Effector CD8-positive, alpha-beta T cell (primary cell): ENCODE measurements at regions not wholly inside any gene's neighbourhood (a gene's known extent, or its start where the extent isn't known, plus 50 kb on each side); places are given as distances from the start of the nearest gene placed in this dataset.

Experiments used
- DNase-seq: peaks from one replicate; lab custom pipeline; 2025; lab: John Stamatoyannopoulos, UW

GRCh38 chr12:90079529-90080210 is 371.0 kb upstream of the ATP2B1 start:
- DNase-seq = no peak

GRCh38 chr12:90078344-90078743 is 369.7 kb upstream of the ATP2B1 start:
- DNase-seq = no peak

- no peak for DNase-seq
These were observed 369.1 kb upstream of the ATP2B1 start for GRCh38 chr12:90077756-90078155.

GRCh38 chr12:90076851-90077319 is 368.2 kb upstream of the ATP2B1 start:
- no peak for DNase-seq

GRCh38 chr12:90075685-90076084 is 367.0 kb upstream of the ATP2B1 start:
- no peak for DNase-seq

- no peak for DNase-seq
These were observed 365.4 kb upstream of the ATP2B1 start for GRCh38 chr12:90074086-90074485.

GRCh38 chr12:90071996-90072395 is 363.4 kb upstream of the ATP2B1 start:
- DNase-seq = no peak

- DNase-seq = no peak
These were observed 361.1 kb upstream of the ATP2B1 start for GRCh38 chr12:90069711-90070110.

- DNase-seq = no peak
These were observed 359.2 kb upstream of the ATP2B1 start for GRCh38 chr12:90067791-90068190.

GRCh38 chr12:90064852-90065801 is 356.5 kb upstream of the ATP2B1 start:
- DNase-seq = no peak

GRCh38 chr12:90062799-90063198 is 354.2 kb upstream of the ATP2B1 start:
- DNase-seq = no peak

GRCh38 chr12:90061809-90062208 is 353.2 kb upstream of the ATP2B1 start:
- no peak for DNase-seq

- DNase-seq = no peak
These were observed 351.4 kb upstream of the ATP2B1 start for GRCh38 chr12:90060031-90060430.

- DNase-seq = no peak
These were observed 350.1 kb upstream of the ATP2B1 start for GRCh38 chr12:90058704-90059103.

GRCh38 chr12:90055071-90055470 is 346.4 kb upstream of the ATP2B1 start:
- no peak for DNase-seq

- no peak for DNase-seq
These were observed 340.3 kb upstream of the ATP2B1 start for GRCh38 chr12:90048918-90049317.

- DNase-seq = no peak
These were observed 336.9 kb upstream of the ATP2B1 start for GRCh38 chr12:90045559-90045958.

- DNase-seq = no peak
These were observed 335.4 kb upstream of the ATP2B1 start for GRCh38 chr12:90044069-90044468.

GRCh38 chr12:90042920-90043641 is 334.4 kb upstream of the ATP2B1 start:
- DNase-seq = no peak

- no peak for DNase-seq
These were observed 329.7 kb upstream of the ATP2B1 start for GRCh38 chr12:90038289-90038688.

- no peak for DNase-seq
These were observed 329.1 kb upstream of the ATP2B1 start for GRCh38 chr12:90037740-90038139.

GRCh38 chr12:90036637-90037036 is 328.0 kb upstream of the ATP2B1 start:
- no peak for DNase-seq
